HCT116 (cell line): ENCODE measurements at regions not wholly inside any gene's neighbourhood (a gene's known extent, or its start where the extent isn't known, plus 50 kb on each side); places are given as distances from the start of the nearest gene placed in this dataset.

ENCODE experiments used
- ATAC-seq: fragments of 200-7000 bp; cut with Tn5 transposase; 2 replicates; pipeline ENCODE4 v1.9.1; 2020; ENCODE audit warnings: mild to moderate bottlenecking, moderate library complexity
- BruUV-seq: library from RNA; stranded (reverse); fragments of 400-500 nt; replicated peaks from 2 replicates; lab custom pipeline; 2021; lab: Mats Ljungman, UMichigan
- CTCF ChIA-PET: fragments of 300-600 bp; sonication (Branson Sonifier 250); formaldehyde crosslinking; loops from one replicate; lab custom pipeline; 2021; ENCODE audit warnings: antibody characterized with exemption; lab: Charles Lee
- POLR2A ChIA-PET: fragments of 300-600, 350-600 bp; sonication (Branson Sonifier 250); formaldehyde crosslinking; loops from one replicate; lab custom pipeline; 2021; ENCODE audit warnings: antibody characterized with exemption; lab: Charles Lee
- RAD21 ChIA-PET, 2 experiments: fragments of 300-600 bp; sonication (Branson Sonifier 250); formaldehyde crosslinking; loops; one replicate each; lab custom pipeline; 2023; ENCODE audit warnings: low total read pairs in 2 of 2; ENCODE audit not compliant: uncharacterized antibody in 2 of 2, unreplicated experiment in 2 of 2, low non-redundant PET in 1 of 2; lab: Charles Lee
- DNase-seq: peaks from one replicate; pipeline ENCODE4 v3.0.0-alpha.2; 2010; ENCODE audit warnings: low read depth, low spot score
- H2AFZ ChIP-seq: fragments of 200-600 bp; shearing (Covaris generic), sonication (generic); 2 replicates; pipeline ENCODE4 v1.6.1; 2017; ENCODE audit warnings: low read depth, mixed run types, mixed read lengths, antibody characterized with exemption, low read length; ENCODE audit not compliant: poor library complexity, severe bottlenecking
- H3K27ac ChIP-seq: 2 replicates; pipeline ENCODE4 v1.5.1; 2012; ENCODE audit warnings: low read depth, low read length
- H3K27me3 ChIP-seq: fragments of 200-600 bp; sonication (generic); 2 replicates; pipeline ENCODE4 v1.6.1; 2016; ENCODE audit warnings: mixed run types, low read length, mixed read lengths; ENCODE audit not compliant: insufficient read depth
- H3K36me3 ChIP-seq, 2 experiments: fragments of 200-500 bp in 1 of 2; fragments of 200-600 bp in 1 of 2; sonication (Bioruptor generic) in 1 of 2; sonication (generic) in 1 of 2; 2 replicates each; pipeline versions ENCODE4 v1.5.1 to v1.6.1; 2014 to 2016; ENCODE audit warnings: low read length in 2 of 2, inconsistent platforms in 1 of 2, mixed read lengths in 1 of 2, mixed run types in 1 of 2; ENCODE audit not compliant: insufficient read depth in 2 of 2, control insufficient read depth in 1 of 2
- H3K4me1 ChIP-seq, 2 experiments: fragments of 200-600 bp in 1 of 2; sonication (generic) in 1 of 2; 2 replicates each; pipeline versions ENCODE4 v1.5.1 to v1.6.1; 2012 to 2017; ENCODE audit warnings: low read length in 2 of 2, inconsistent platforms in 1 of 2, mild to moderate bottlenecking in 1 of 2, mixed read lengths in 1 of 2, mixed run types in 1 of 2, moderate library complexity in 1 of 2; ENCODE audit not compliant: insufficient read depth in 2 of 2, control insufficient read depth in 1 of 2
- H3K4me2 ChIP-seq: fragments of 200-600 bp; sonication (generic); 2 replicates; pipeline ENCODE4 v1.6.1; 2017; ENCODE audit warnings: mixed run types, low read length, mixed read lengths
- H3K4me3 ChIP-seq, 2 experiments: fragments of 200-600 bp in 1 of 2; sonication (generic) in 1 of 2; replicated peaks in 1 of 2; 2 replicates each; pipeline ENCODE4 v1.5.1; 2011 to 2016; ENCODE audit warnings: low read length in 2 of 2, control low read depth in 1 of 2, low read depth in 1 of 2, mild to moderate bottlenecking in 1 of 2, mixed read lengths in 1 of 2, mixed run types in 1 of 2
- H3K79me2 ChIP-seq: fragments of 200-600 bp; sonication (generic); 2 replicates; pipeline ENCODE4 v1.6.1; 2017; ENCODE audit warnings: mild to moderate bottlenecking, mixed run types, low read length, moderate library complexity, mixed read lengths; ENCODE audit not compliant: insufficient read depth
- H3K9ac ChIP-seq: fragments of 200-600 bp; sonication (generic); 2 replicates; pipeline ENCODE4 v1.6.1; 2016; ENCODE audit warnings: low read length, mixed read lengths
- H3K9me2 ChIP-seq: fragments of 200-600 bp; sonication (generic), shearing (Covaris generic); 2 replicates; pipeline ENCODE4 v1.6.1; 2017; ENCODE audit warnings: mixed run types, mild to moderate bottlenecking, moderate library complexity; ENCODE audit not compliant: insufficient read depth
- H3K9me3 ChIP-seq, 2 experiments: fragments of 200-500 bp in 1 of 2; fragments of 200-600 bp in 1 of 2; sonication (Bioruptor generic) in 1 of 2; sonication (generic) in 1 of 2; 2 replicates each; pipeline ENCODE4 v1.6.1; 2014 to 2017; ENCODE audit warnings: low read length in 2 of 2, mixed read lengths in 2 of 2, inconsistent platforms in 1 of 2, low read depth in 1 of 2, mild to moderate bottlenecking in 1 of 2, mixed run types in 1 of 2, moderate library complexity in 1 of 2; ENCODE audit not compliant: control insufficient read depth in 1 of 2, insufficient read depth in 1 of 2
- H4K20me1 ChIP-seq: fragments of 200-600 bp; sonication (generic), shearing (Covaris generic); 2 replicates; pipeline ENCODE4 v1.6.1; 2017; ENCODE audit warnings: mixed run types, mild to moderate bottlenecking, moderate library complexity; ENCODE audit not compliant: insufficient read depth
- CEBPB ChIP-seq: IDR thresholded peaks from 2 replicates; pipeline ENCODE4 v1.6.1; 2012; ENCODE audit warnings: low read depth
- ELF1 ChIP-seq: IDR thresholded peaks from 2 replicates; pipeline ENCODE4 v1.6.1; 2012; ENCODE audit warnings: low read depth, borderline replicate concordance
- EZH2 ChIP-seq: fragments of 200-600 bp; sonication (generic); IDR thresholded peaks from 2 replicates; pipeline ENCODE4 v1.6.1; 2017; ENCODE audit warnings: antibody characterized with exemption, mixed run types
- FOSL1 ChIP-seq: IDR thresholded peaks from 2 replicates; pipeline ENCODE4 v1.6.1; 2012; ENCODE audit warnings: low read depth
- ZFX ChIP-seq: fragments of 450-650 bp; IDR thresholded peaks from 2 replicates; pipeline ENCODE4 v1.6.1; 2017
- intact Hi-C: fragments of 100-400 bp; cut with micrococcal nuclease; formaldehyde crosslinking; loops from 2 replicates; pipeline ENCODE4 v1.10.0; 2022
- TF ChIP-seq, protein P1 (sequence below): IDR thresholded peaks from 2 replicates; pipeline ENCODE4 v1.6.1; 2012; ENCODE audit warnings: low read depth

GRCh38 chr4:115609631-115610030 lies 496.2 kb upstream of the NDST4 start:
- Histone ChIP-seq H3K4me2 (no peak overlapping the region), H2AFZ (no peak overlapping the region), H3K9me3 (no peaks in the 10 kb centered on the region), H3K4me3 (no peak overlapping the region), H3K27me3 (no peaks in the 10 kb centered on the region), H3K79me2 (no peaks in the 10 kb centered on the region), H4K20me1 (no peaks in the 10 kb centered on the region; the same call in 1 of the 2 replicates), H3K36me3 (no peaks in the 10 kb centered on the region), H3K9ac (no peak overlapping the region), H3K4me1 (no peaks in the 10 kb centered on the region), H3K9me2 (no peaks in the 10 kb centered on the region), H3K27ac (no peak overlapping the region)
- ChIA-PET RAD21 (no interaction called here), POLR2A (no interaction called here)
- intact Hi-C loops = no loop called here
- no peak for DNase-seq
- no TSS peak for BruUV-seq
- ATAC-seq = no peak
- no peak for TF ChIP-seq ZFX
- TF ChIP-seq, all 23 proteins: peak for 0
- CTCF ChIA-PET = no interaction called here

- no peak overlapping the region for H2AFZ ChIP-seq
- H3K4me3 ChIP-seq = no peak overlapping the region
- no peaks in the 10 kb centered on the region for H3K36me3 ChIP-seq
- no peaks in the 10 kb centered on the region for H3K9me3 ChIP-seq
- no peaks in the 10 kb centered on the region for H3K4me1 ChIP-seq
- ChIA-PET POLR2A (no interaction called here), RAD21 (no interaction called here), CTCF (no interaction called here)
- no TSS peak for BruUV-seq
- ATAC-seq (no peak), DNase-seq (no peak)
- H3K27me3 ChIP-seq = no peaks in the 10 kb centered on the region
- TF ChIP-seq, protein P1, sequence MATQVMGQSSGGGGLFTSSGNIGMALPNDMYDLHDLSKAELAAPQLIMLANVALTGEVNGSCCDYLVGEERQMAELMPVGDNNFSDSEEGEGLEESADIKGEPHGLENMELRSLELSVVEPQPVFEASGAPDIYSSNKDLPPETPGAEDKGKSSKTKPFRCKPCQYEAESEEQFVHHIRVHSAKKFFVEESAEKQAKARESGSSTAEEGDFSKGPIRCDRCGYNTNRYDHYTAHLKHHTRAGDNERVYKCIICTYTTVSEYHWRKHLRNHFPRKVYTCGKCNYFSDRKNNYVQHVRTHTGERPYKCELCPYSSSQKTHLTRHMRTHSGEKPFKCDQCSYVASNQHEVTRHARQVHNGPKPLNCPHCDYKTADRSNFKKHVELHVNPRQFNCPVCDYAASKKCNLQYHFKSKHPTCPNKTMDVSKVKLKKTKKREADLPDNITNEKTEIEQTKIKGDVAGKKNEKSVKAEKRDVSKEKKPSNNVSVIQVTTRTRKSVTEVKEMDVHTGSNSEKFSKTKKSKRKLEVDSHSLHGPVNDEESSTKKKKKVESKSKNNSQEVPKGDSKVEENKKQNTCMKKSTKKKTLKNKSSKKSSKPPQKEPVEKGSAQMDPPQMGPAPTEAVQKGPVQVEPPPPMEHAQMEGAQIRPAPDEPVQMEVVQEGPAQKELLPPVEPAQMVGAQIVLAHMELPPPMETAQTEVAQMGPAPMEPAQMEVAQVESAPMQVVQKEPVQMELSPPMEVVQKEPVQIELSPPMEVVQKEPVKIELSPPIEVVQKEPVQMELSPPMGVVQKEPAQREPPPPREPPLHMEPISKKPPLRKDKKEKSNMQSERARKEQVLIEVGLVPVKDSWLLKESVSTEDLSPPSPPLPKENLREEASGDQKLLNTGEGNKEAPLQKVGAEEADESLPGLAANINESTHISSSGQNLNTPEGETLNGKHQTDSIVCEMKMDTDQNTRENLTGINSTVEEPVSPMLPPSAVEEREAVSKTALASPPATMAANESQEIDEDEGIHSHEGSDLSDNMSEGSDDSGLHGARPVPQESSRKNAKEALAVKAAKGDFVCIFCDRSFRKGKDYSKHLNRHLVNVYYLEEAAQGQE = no peak
- TF ChIP-seq CEBPB = no peak
- TF ChIP-seq ELF1 = no peak
- no peak for TF ChIP-seq FOSL1
- TF ChIP-seq EZH2 = no peak
- no peaks in the 10 kb centered on the region for H4K20me1 ChIP-seq
- H3K9ac ChIP-seq = no peak overlapping the region
- intact Hi-C loops = no loop called here
- no peaks in the 10 kb centered on the region for H3K79me2 ChIP-seq
- no peak overlapping the region for H3K27ac ChIP-seq
- no peak overlapping the region for H3K4me2 ChIP-seq
- H3K9me2 ChIP-seq = no peaks in the 10 kb centered on the region
Observed at GRCh38 chr4:115607311-115607710, 493.9 kb upstream of the NDST4 start.
